GM12875 (cell line): ENCODE measurements at regions not wholly inside any gene's neighbourhood (a gene's known extent, or its start where the extent isn't known, plus 50 kb on each side); places are given as distances from the start of the nearest gene placed in this dataset.
"Not testable (repeated sequence)": the region's sequence is repeated elsewhere in the genome, so short reads cannot be mapped to it uniquely, and the experiment has no call there.

ENCODE experiments used
- H3K4me3 ChIP-seq: one replicate; pipeline ENCODE4 v1.5.1; 2011; ENCODE audit warnings: low read depth, low read length, control low read depth
- TF ChIP-seq, protein P1 (sequence below): IDR thresholded peaks from 2 replicates; pipeline ENCODE4 v1.5.1; 2011; ENCODE audit warnings: low read depth, mild to moderate bottlenecking, control low read depth, inconsistent platforms, low read length, moderate library complexity, borderline replicate concordance; ENCODE audit not compliant: insufficient read depth

DNA sequence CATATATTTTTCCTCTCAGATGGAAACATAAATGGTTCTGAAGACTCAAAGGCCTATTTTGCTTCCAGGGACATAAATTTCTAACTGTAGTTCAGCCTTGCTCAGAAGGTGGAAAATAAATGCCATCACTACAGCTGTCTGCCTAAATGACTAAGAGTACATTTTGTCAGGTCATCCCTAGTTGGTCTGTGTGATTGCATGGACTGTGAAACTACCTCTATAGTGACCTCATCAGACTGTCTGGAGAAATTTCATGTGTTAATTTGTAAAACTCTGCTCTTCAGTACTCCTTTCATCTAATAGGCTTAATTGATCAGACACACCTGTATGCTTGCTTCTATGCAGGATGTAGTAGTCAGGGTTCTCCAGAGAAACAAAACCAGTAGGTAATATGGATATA lies 886.9 kb downstream of the AMY1C start:
- no peak overlapping the region for H3K4me3 ChIP-seq
- TF ChIP-seq, protein P1, sequence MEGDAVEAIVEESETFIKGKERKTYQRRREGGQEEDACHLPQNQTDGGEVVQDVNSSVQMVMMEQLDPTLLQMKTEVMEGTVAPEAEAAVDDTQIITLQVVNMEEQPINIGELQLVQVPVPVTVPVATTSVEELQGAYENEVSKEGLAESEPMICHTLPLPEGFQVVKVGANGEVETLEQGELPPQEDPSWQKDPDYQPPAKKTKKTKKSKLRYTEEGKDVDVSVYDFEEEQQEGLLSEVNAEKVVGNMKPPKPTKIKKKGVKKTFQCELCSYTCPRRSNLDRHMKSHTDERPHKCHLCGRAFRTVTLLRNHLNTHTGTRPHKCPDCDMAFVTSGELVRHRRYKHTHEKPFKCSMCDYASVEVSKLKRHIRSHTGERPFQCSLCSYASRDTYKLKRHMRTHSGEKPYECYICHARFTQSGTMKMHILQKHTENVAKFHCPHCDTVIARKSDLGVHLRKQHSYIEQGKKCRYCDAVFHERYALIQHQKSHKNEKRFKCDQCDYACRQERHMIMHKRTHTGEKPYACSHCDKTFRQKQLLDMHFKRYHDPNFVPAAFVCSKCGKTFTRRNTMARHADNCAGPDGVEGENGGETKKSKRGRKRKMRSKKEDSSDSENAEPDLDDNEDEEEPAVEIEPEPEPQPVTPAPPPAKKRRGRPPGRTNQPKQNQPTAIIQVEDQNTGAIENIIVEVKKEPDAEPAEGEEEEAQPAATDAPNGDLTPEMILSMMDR: no peak

DNA sequence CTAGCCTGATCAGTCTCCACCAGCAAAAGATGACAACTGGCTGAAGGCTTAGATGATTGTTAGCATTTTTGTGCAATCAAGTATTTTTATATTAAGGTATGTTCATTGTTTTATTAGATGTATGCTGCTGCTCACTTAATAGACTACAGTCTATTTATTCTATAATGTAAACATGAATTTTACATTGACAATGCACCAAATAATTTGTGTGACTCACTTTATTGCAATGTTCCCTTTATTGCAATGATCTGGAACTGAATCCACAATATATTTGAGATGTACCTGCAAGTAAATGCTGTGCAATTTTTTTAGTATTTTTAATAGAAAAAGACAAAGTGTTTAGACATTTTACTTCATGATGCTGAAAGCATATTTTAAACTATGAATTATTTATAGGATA lies 896.5 kb downstream of the AMY1C start:
- no peak overlapping the region for H3K4me3 ChIP-seq
- TF ChIP-seq, protein P1: no peak

DNA sequence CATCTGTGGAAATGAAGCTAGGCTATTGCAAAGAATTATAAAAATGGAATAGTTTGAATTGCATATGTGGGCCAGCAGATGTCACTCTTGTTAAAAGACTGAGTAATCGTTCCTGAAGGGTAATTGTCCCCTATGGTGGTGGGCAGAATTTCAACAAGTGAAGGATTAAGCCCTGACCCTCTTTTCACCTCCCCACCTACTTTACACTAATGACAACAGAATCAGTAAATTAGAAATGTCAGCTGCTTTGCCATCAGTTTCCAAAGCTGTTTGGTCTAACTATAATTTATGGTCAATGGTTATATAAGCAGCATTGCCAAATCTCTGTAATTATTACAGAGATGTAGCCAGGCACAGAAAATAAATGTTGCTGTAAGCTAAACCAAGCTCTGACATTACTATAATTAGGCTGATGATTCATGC lies 898.6 kb downstream of the AMY1C start:
- TF ChIP-seq, protein P1: peak; percentile 40; the same call in 1 of the 2 replicates
- no peak overlapping the region for H3K4me3 ChIP-seq

DNA sequence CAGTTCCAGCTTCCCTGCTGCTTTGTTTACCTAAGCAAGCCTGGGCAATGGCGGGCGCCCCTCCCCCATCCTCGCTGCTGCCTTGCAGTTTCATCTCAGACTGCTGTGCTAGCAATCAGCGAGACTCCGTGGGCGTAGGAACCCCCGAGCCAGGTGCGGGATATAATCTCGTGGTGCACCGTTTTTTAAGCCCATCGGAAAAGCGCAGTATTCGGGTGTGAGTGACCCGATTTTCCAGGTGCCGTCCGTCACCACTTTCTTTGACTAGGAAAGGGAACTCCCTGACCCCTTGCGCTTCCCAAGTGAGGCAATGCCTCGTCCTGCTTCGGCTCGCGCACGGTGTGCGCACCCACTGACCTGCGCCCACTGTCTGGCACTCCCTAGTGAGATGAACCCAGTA lies 914.7 kb downstream of the AMY1C start:
- not testable (repeated sequence) for H3K4me3 ChIP-seq

DNA sequence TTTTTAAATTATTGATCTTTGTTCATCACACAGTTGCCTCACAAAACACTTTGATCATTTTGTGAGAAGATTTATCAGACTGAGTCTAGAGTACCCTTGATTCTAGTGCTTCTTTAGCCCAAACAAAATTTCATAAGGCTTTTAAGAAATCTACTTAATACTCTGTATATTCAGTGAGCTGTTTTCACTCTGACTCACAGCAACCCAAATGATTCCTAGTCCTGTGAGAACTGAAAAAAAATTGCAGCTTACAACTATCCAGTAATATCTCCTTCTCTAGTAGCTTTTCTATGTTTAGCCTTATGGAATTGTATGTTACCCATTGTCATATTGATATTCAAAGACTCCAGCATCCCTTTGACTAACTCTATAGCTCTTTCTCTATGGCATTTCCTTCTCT lies 915.6 kb downstream of the AMY1C start:
- TF ChIP-seq, protein P1: no peak
- no peak overlapping the region for H3K4me3 ChIP-seq

DNA sequence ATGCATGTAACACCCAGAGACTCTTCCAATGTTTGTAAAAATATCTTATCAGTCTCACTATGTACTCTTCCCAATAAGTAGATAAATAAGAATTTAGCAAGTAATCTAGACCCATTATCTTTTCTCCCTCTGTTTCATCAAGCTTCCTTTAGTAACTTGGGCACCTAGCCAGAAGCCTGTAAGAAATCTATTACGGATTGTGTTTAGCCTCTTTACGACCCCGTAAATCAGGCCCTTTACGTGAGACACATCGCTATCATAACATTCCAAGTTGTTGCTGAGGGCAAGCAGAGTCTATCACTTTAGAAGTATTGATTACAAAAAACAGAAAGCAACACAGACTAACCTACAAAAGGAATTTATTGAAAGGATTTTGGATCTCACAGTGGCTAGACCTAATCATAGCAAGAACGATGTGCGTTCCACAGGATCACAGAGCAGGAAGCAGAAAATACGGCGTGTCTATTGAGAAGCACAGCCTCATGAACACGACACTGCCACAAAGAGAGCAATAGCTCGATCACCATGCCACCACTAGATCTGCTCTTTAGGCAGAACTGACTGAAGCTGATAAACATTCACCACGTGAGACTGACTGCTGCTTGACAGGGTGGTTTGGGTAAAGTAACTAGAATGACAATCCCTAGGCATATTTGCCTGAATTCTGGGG lies 922.1 kb downstream of the AMY1C start:
- TF ChIP-seq, protein P1: no peak
- H3K4me3 ChIP-seq: no peak overlapping the region

DNA sequence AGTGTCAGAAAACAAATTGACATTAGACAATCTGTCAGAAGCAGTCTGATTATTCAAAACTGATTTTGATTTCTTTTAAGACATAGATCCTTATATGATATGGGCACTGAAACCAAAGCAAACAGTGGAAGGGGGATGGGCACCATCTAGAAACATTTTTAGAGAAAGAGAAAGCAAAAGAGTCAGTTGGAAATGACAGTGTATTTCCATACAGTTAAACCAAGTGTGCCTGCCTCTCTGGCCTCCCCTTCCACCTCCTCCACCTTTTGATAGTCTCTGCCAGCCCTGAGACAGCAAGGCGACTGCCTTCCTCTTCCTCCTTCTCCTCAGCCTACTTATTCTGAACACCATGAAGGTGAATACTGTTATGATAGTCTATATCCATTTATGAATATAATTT lies 949.7 kb downstream of the AMY1C start:
- TF ChIP-seq, protein P1: no peak
- H3K4me3 ChIP-seq: no peak overlapping the region
